ENCODE measurements at regions not wholly inside any gene's neighbourhood (a gene's known extent, or its start where the extent isn't known, plus 50 kb on each side); places are given as distances from the start of the nearest gene placed in this dataset.

GRCh38 chr2:192250961-192251360 is 56.2 kb upstream of the TMEFF2 start:
- FAIRE-seq = no peak
- no peaks in the 10 kb centered on the region for H3K4me1 ChIP-seq
- H3K27ac ChIP-seq = no peak overlapping the region
- no peak for TF ChIP-seq CTCF (IDR thresholded peaks at IDR 0.05)
- H3K27me3 ChIP-seq = no peaks in the 10 kb centered on the region
- H3K9me3 ChIP-seq = no peaks in the 10 kb centered on the region
- no peak for DNase-seq
- intact Hi-C loops (cut with DNase I) = no loop called here
- no peaks in the 10 kb centered on the region for H3K36me3 ChIP-seq
- H3K4me3 ChIP-seq = no peak overlapping the region
- no peak for ATAC-seq

GRCh38 chr2:192247456-192247855 is 52.7 kb upstream of the TMEFF2 start:
- no peak overlapping the region for H3K4me3 ChIP-seq
- intact Hi-C loops (cut with DNase I) = no loop called here
- no peak overlapping the region for H3K27ac ChIP-seq
- no peaks in the 10 kb centered on the region for H3K9me3 ChIP-seq
- no peaks in the 10 kb centered on the region for H3K27me3 ChIP-seq
- 72 to 76% methylated on average over 3 of the region's 3 CpGs for WGBS, 2 donors
- FAIRE-seq = no peak
- H3K36me3 ChIP-seq = no peaks in the 10 kb centered on the region
- TF ChIP-seq CTCF (IDR thresholded peaks at IDR 0.05) = no peak
- no peaks in the 10 kb centered on the region for H3K4me1 ChIP-seq
- DNase-seq = no peak
- ATAC-seq = no peak

GRCh38 chr2:192246297-192246696 is 51.6 kb upstream of the TMEFF2 start:
- Histone ChIP-seq H3K27ac (no peak overlapping the region), H3K4me1 (no peaks in the 10 kb centered on the region), H3K36me3 (no peaks in the 10 kb centered on the region), H3K4me3 (no peak overlapping the region), H3K9me3 (no peaks in the 10 kb centered on the region), H3K27me3 (no peaks in the 10 kb centered on the region)
- TF ChIP-seq CTCF (IDR thresholded peaks at IDR 0.05) = no peak
- intact Hi-C loops (cut with DNase I) = no loop called here
- no peak for FAIRE-seq
- no peak for DNase-seq
- no peak for ATAC-seq
- 71 to 85% methylated on average over 3 of the region's 3 CpGs for WGBS, 2 donors

GRCh38 chr2:192245329-192245728 is 50.6 kb upstream of the TMEFF2 start:
- FAIRE-seq (no peak), ATAC-seq (no peak), DNase-seq (no peak)
- H3K4me3 ChIP-seq = no peak overlapping the region
- intact Hi-C loops (cut with DNase I) = no loop called here
- H3K27me3 ChIP-seq = no peaks in the 10 kb centered on the region
- TF ChIP-seq CTCF (IDR thresholded peaks at IDR 0.05) = no peak
- 62 to 77% methylated on average over 3 of the region's 3 CpGs for WGBS, 2 donors
- no peak overlapping the region for H3K27ac ChIP-seq
- no peaks in the 10 kb centered on the region for H3K36me3 ChIP-seq
- H3K4me1 ChIP-seq = no peaks in the 10 kb centered on the region
- H3K9me3 ChIP-seq = no peaks in the 10 kb centered on the region
